Kidney tubule cell (primary cell): ENCODE measurements at regions not wholly inside any gene's neighbourhood (a gene's known extent, or its start where the extent isn't known, plus 50 kb on each side); places are given as distances from the start of the nearest gene placed in this dataset.

ENCODE experiments used
- DNase-seq: peaks from one replicate; pipeline ENCODE4 v3.0.0-alpha.2; 2018; ENCODE audit warnings: low spot score

DNA sequence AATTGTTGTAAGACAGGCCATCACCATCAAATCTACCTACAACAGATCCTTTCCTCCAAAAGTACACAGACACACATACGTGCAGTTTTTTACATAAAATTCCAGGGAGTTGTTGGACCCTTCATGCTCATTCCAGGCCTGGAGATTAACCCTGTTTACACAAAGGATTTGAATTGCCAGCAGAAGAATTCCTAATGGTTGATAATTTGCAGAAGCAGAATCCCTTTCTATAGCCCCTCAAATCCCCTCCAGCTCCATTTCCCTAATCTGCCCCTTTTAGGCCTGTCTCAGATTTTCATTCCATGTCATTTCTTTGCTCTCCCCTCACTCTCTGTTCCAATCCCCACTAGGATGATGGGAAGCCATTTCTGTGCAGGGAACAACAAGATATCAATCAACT is 102.9 kb upstream of the TOX3 start:
- no peak for DNase-seq

GRCh38 chr16:52647588-52647987 is 100.6 kb upstream of the TOX3 start:
- no peak for DNase-seq

GRCh38 chr16:52643006-52643405 is 96.1 kb upstream of the TOX3 start:
- DNase-seq = no peak

GRCh38 chr16:52634528-52634927 is 87.6 kb upstream of the TOX3 start:
- DNase-seq = no peak

DNA sequence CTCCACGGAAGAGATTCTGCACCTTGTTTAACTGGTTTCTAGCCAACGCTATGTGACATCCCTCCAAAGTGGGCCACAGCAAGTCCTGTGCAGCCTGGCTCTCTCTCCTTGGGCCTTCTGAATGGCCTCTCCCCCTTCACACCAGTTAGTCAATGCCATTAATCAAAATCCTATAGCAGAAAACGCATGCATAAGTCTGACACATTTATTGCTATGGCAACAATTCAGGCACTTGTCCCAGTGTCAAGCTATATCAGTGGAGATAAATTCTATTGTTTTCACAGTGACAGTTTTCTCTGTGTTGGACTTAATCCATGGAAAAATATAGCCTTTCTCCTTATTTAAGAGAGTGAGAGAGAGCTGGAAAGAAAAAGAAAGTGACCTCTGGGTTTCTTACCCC is 87.2 kb upstream of the TOX3 start:
- DNase-seq = no peak

DNA sequence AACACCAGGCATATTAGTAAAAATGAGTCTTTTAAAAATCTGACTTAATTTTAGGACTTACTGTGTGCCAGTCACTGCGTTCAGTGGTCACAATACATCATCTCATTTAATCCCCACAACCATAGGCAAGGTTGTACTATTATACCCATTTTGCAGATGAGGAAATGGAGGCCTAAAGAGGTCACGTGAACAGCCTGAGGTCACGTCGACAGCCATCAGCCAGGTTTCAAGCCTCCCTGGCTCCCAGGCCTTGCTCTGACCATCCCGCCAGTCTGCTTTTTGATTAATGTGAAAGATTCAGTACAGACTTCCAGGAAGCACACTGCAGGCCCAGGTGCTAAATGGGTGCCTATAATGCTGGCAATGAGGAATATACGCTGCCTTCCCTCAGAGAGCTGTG is 86.3 kb upstream of the TOX3 start:
- no peak for DNase-seq

GRCh38 chr16:52631711-52632110 is 84.8 kb upstream of the TOX3 start:
- DNase-seq = no peak

DNA sequence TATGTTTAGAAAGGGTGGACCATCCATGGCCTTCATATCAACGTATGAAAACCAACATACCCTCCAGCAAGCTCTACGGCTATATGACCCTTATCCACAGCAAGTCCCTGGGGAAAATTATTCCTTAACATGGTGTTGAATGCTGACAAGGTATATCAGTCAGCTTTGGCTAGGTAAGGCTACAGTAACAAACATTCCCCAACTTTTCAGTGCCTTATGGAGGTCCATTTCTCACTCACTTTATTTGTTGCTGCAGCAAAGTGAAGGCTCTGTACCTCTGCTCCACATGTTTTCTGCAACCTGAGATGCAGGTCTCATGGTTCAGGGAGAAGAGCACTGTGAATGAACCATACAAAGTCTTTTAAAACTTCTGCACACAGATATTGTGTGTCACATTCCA is 83.8 kb upstream of the TOX3 start:
- no peak for DNase-seq

- peak; percentile 11 for DNase-seq
Observed at GRCh38 chr16:52629296-52629695, 82.4 kb upstream of the TOX3 start.

GRCh38 chr16:52624891-52625290 is 77.9 kb upstream of the TOX3 start:
- DNase-seq = no peak

DNA sequence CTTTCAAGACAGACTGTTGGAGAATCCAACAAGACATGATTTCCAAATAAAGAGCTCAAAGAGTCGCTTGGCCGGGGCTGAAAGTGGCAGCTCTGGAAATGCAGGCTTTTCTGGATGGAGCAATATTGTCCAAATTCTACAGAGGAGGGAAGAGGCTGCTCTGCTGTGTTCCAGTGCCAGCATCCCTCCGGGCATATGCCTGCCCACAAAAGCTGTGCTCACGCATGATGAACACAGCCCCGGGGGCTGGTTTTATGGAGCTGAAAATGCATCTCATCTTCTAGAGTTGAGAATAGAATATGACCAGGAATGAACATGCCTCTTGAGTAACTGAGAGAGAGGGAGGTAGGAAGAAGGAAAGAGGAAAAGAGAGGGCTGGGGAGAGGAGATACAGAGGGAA is 74.7 kb upstream of the TOX3 start:
- peak; percentile 16 for DNase-seq

GRCh38 chr16:52618753-52619497 is 72.0 kb upstream of the TOX3 start:
- DNase-seq = peak; percentile 55

GRCh38 chr16:52617591-52617990 is 70.6 kb upstream of the TOX3 start:
- DNase-seq = no peak

DNA sequence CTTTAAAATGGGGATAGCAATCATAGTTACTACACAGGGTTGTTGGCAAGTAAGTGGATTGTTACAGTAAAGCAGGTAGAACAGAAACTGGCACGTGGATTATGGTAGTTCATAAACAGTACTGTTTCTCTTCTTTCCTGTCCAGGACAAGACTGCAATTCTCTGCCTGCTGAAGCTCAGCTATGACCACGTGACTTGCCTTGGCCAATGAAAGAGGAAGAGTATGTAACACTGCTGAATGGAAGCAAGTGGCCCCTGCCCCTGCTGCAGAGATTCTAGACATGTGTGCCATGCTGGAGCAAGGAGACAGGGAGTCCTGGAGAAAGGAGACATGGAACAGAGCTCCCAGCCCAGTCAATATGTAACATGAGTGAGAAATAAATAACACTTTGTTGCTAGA is 66.6 kb upstream of the TOX3 start:
- DNase-seq = no peak

DNA sequence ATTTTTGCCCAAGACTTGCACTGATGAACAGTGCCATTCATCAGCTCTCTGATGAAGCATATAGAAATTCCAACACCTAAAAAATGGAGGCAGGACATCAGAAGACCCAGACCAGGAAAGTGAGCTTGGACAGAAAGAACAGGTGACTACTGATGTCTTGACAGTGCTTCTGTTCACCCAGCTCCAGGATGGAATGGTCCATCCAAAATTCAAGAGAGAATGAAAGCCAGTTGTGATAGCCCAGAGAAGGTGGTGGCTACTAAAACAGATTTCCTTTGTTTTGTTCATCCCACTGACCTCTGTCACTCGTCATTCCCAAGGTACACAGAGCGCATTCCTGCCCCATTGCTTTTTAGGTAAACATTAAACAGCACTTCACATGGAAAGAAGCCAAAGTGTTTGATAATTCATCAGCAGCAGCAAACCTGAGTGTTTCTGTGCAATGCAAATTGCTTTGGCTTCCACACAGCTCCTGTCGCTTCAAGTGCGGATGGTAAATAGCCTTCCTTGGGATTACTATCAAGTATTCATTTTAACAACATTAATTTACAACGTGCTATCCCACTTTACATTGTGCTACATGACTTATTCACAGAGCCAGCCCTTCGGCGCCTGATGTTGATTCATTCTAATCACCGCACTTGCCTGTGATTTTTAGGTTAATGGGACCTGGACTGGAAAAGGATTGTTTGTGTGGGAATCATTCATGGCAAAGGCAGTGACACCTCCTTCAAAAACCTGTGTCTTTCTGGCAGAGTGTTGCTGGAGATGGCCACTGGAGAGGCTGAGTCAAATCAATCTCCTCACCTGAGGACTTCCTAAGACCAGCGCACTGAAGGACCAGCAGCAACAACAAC is 65.1 kb upstream of the TOX3 start:
- DNase-seq = peak; percentile 95

DNA sequence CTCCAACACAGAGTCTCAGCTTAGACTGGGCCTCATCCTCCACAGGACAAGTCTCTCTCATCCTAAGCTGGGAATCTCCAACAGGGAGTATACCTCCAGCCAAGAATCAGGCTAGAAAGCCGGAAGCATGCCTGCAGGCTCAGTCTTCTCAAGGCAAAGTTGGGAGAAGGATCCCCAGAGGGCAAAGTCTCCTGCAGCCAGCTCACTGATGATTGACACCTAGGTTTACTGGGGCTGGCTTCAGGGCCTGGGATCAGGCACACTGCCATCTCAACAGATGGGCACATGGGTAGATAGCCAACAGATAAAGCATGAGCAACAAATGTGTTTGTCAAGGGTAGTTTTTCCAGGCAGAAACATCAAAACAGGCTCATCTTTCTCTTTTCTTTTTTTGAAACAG is 56.1 kb upstream of the TOX3 start:
- DNase-seq = no peak

GRCh38 chr16:52597772-52598483 is 51.0 kb upstream of the TOX3 start:
- no peak for DNase-seq

DNA sequence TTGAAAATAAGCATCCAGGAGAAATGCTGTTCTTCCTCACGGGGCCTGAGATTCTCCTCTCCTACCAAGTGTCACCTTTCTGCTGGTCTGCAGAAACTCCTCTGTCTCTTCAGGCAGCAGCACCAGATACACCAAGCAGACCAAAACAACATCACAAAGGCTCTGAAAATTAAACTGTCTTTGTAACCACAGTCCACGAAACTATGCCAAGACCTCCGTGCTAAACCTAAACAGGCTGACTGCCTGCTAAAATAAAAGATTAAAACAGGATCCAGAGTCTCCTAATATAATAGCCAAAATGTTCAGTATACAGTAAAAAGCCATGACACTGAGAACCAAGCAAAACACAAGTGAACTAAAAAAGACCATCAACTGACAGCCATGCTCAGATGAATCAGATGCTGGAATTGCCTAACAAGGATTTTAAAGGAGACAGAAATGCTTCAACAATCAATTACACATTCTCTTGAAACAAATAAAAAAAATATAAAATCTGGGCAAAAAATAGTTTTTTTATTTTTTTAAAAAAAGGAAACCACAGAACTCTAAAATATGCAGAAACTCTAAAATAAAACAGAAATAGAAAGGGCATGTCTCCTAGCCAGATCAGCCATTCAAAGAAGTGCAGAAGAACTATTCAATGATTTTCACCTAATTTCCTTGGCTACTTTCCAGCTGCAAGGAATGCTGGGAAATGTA is 50.3 kb upstream of the TOX3 start:
- peak; percentile 25 for DNase-seq
